GM20000 (cell line): ENCODE measurements at regions not wholly inside any gene's neighbourhood (a gene's known extent, or its start where the extent isn't known, plus 50 kb on each side); places are given as distances from the start of the nearest gene placed in this dataset.

ENCODE experiments used
- DNase-seq: peaks from one replicate; pipeline ENCODE4 v3.0.0; 2012; ENCODE audit warnings: low spot score
- TF ChIP-seq, protein P1 (sequence below): IDR thresholded peaks from 2 replicates; pipeline ENCODE4 v1.5.1; 2012; ENCODE audit warnings: mild to moderate bottlenecking, control low read depth; ENCODE audit errors: extremely low read depth, missing control alignments

DNA sequence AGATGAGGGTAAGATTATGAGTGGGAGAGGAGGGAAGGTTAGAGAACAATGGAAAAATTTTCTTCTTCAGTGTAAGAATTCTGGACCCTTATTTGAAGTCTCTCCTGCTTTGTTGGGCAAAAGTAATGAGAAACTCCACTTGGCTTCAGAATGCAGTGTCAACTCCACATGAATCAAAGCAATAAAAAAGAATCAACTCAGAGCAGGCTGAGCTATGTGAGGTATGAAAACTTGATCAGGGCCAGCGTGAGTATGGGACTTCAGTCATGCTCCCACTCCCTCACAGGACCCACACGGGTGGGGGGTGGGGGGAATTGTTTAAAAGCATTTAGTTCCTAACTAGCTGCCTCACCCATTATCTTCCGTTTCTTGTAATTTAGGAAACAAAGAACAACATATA is 502.2 kb downstream of the PDCD6IP start:
- no peak for DNase-seq
- TF ChIP-seq, protein P1, sequence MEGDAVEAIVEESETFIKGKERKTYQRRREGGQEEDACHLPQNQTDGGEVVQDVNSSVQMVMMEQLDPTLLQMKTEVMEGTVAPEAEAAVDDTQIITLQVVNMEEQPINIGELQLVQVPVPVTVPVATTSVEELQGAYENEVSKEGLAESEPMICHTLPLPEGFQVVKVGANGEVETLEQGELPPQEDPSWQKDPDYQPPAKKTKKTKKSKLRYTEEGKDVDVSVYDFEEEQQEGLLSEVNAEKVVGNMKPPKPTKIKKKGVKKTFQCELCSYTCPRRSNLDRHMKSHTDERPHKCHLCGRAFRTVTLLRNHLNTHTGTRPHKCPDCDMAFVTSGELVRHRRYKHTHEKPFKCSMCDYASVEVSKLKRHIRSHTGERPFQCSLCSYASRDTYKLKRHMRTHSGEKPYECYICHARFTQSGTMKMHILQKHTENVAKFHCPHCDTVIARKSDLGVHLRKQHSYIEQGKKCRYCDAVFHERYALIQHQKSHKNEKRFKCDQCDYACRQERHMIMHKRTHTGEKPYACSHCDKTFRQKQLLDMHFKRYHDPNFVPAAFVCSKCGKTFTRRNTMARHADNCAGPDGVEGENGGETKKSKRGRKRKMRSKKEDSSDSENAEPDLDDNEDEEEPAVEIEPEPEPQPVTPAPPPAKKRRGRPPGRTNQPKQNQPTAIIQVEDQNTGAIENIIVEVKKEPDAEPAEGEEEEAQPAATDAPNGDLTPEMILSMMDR = no peak

DNA sequence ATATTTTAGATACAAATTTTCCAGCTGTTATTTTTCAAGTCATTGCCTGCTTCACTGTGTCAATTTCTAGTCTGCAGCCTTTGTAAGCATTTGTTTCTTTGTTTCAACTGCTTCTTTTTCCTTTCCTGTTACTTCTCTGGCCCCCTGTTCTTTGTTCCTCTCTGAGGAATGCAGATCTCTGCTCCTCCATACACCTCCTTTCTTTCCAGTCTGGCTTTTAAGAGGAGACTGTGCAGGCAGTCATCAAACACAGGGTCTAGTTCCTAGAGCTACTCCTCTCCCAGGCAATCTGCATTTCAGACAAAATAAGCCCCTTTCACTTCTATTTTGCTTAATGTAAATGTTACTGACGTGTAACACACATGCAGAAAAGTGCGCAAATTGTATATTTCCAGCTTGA is 502.9 kb downstream of the PDCD6IP start:
- TF ChIP-seq, protein P1 = no peak
- DNase-seq = no peak

DNA sequence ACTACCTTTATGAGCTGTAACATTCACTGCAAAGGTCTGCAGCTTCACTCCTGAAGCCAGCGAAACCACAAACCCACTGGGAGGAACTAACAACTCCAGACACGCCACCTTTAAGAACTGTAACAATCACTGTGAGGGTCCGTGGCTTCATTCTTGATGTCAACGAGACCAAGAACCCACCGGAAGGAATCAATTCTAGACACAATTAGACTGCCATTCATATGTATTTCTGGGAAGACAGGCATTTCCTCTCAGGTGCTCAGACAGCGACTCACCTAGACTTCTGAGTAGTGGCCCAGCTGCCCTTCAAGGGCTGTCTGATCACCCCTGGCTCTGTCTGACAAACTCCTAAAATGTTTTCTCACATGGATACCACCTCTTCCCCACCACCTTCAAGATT is 506.8 kb downstream of the PDCD6IP start:
- DNase-seq = no peak
- TF ChIP-seq, protein P1 = no peak

DNA sequence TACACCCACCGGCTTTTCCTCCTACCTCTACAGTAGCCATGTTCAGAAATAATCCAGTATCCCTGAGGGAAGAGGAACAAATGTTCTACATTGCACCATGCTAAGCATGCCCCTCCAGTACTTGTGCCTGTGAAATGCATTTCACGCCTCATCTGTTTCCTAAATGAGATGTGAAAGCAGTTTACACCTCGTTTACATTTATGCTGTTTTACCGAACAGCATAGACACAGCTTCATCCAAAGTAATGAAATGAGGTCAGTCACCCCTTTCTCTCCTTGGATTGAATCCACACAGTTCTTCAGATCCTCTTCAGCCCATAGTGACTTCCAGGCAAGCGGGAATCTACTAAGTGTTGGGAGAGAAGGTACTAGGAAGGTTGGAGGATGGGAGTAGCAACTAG is 514.3 kb downstream of the PDCD6IP start:
- TF ChIP-seq, protein P1 = no peak
- no peak for DNase-seq

DNA sequence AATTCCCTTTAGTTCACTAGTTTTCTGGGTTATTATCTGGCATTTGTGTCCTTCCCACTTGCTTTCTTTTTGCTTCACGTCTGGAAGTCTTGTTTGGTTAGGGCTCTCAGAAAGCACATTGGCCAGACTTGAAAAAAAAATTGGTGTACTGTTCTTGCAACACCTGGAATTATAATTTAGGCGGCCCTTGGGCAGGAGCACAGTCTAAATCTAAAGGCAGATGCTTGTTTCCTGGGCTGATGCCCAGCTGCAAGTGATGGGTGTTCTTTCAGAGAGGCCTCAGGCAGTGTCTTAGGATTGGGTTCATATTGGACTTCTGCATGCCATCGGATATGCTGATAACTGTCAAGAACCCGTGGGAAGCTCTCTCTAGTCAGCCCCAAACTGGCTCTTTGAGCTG is 521.5 kb downstream of the PDCD6IP start:
- no peak for DNase-seq
- TF ChIP-seq, protein P1 = no peak

DNA sequence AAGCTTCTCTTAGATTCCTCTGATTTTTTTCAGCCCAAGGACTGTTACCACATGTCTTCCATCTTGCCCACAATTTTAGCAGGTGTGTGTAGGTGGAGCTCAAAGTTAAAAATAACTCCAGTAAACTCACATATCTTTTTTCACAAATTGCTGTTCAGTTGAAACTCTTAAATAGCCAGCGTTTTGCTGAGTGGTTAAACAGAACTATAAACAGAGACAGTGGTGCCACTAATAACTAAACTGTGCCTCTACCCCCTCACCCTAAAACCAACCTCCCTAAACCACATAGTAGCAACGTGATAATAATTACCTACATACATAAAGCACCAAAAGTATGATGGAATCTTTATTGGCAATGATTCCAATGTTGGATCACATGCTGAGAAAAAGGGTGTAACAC is 525.1 kb downstream of the PDCD6IP start:
- no peak for DNase-seq
- TF ChIP-seq, protein P1 = no peak

DNA sequence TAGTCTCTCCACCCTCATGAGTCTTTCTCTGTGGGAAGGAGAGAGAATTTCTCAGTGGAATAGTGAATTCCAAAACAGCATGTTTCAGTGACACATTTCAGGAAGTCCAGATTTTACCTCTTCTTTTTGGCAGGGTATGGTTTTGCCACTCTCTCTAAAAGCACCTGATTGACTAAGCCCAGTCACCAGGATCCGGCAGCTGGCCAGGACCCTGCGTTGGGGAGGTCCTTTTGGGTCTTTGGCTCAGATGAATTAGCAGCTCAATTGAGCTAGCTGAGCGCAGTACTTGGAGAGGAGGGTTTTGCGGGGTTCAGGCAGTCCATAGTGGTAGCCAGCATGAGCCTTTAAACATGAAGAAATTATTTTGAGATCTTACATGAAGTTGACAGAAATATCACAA is 548.2 kb downstream of the PDCD6IP start:
- no peak for DNase-seq

More for the DNA sequence above, 548.2 kb downstream of the PDCD6IP start:
- TF ChIP-seq, protein P1 = no peak
